SH-SY5Y (cell line): ENCODE measurements at regions not wholly inside any gene's neighbourhood (a gene's known extent, or its start where the extent isn't known, plus 50 kb on each side); places are given as distances from the start of the nearest gene placed in this dataset.

Experiments used
- GATA2 ChIP-seq: IDR thresholded peaks from 2 replicates; pipeline ENCODE4 v1.6.1; 2011; ENCODE audit warnings: mild to moderate bottlenecking, low read depth, low read length
- GATA3 ChIP-seq: IDR thresholded peaks from 2 replicates; pipeline ENCODE4 v1.6.1; 2011; ENCODE audit warnings: low read depth, mild to moderate bottlenecking, low read length, moderate library complexity

DNA sequence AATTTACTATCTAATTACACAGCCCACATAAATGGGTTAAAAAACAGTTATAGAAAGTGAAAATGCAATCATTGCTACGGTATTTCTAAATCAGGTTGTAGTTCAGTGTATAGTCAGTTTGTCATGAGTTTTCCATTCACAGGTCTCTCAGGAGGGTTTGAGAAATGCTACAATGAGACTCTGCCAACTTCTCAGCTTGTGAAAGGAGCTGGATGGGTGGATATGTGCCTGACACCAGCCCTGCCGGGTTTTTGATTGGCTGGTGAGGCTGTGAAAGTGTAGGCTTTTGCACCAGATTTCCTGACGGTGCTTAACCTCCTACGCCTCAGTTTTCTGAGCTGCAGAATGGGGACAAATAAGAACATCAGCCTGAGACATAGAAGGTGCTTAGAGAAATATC lies 102.6 kb upstream of the SMIM21 start:
- TF ChIP-seq GATA3 (no peak), GATA2 (no peak)
